WTC11 (cell line): ENCODE measurements at regions not wholly inside any gene's neighbourhood (a gene's known extent, or its start where the extent isn't known, plus 50 kb on each side); places are given as distances from the start of the nearest gene placed in this dataset.

Source experiments
- ATAC-seq: fragments of 200-7000 bp; cut with Tn5 transposase; 2 replicates; pipeline ENCODE4 v1.10.0; 2021; ENCODE audit warnings: mild to moderate bottlenecking, moderate library complexity
- CTCF ChIA-PET: fragments of 300-600 bp; sonication (Branson Sonifier 250); formaldehyde crosslinking; loops from one replicate; lab custom pipeline; 2021; ENCODE audit warnings: antibody characterized with exemption; lab: Charles Lee
- POLR2A ChIA-PET: fragments of 350-600 bp; sonication (Branson Sonifier 250); formaldehyde crosslinking; loops from one replicate; lab custom pipeline; 2021; ENCODE audit warnings: antibody characterized with exemption; lab: Charles Lee
- DNase-seq: peaks from one replicate; pipeline ENCODE4 v3.0.0; 2021; ENCODE audit warnings: low spot score
- H3K27ac Mint-ChIP-seq: 2 replicates; pipeline ENCODE4 v1.8.0; 2021; ENCODE audit warnings: mixed read lengths
- H3K27me3 Mint-ChIP-seq: 2 replicates; pipeline ENCODE4 v1.8.0; 2021; ENCODE audit warnings: low read depth, mild to moderate bottlenecking, moderate library complexity, mixed read lengths
- H3K36me3 Mint-ChIP-seq: 2 replicates; pipeline ENCODE4 v1.8.0; 2021; ENCODE audit warnings: mixed read lengths
- H3K4me1 Mint-ChIP-seq: 2 replicates; pipeline ENCODE4 v1.8.0; 2022; ENCODE audit warnings: mixed read lengths
- H3K4me3 Mint-ChIP-seq: 2 replicates; pipeline ENCODE4 v1.8.0; 2021; ENCODE audit warnings: mild to moderate bottlenecking, moderate library complexity, mixed read lengths
- H3K9me3 Mint-ChIP-seq: 2 replicates; pipeline ENCODE4 v1.8.0; 2021; ENCODE audit warnings: mixed read lengths
- ATF1 ChIP-seq: sonication (generic); formaldehyde crosslinking; IDR thresholded peaks from 2 replicates; pipeline ENCODE4 v1.8.1; 2023; ENCODE audit warnings: mild to moderate bottlenecking, moderate library complexity, missing genetic modification reagents
- EMX1 ChIP-seq: fragments of 250-450 bp; sonication (Bioruptor Pico); IDR thresholded peaks from 2 replicates; pipeline ENCODE4 v1.8.0; 2021; ENCODE audit warnings: mild to moderate bottlenecking
- ETV6 ChIP-seq: sonication (generic); formaldehyde crosslinking; IDR thresholded peaks from 2 replicates; pipeline ENCODE4 v1.8.1; 2022; ENCODE audit warnings: mild to moderate bottlenecking, missing genetic modification reagents
- FOXK1 ChIP-seq: sonication (generic); formaldehyde crosslinking; IDR thresholded peaks from 2 replicates; pipeline ENCODE4 v1.8.0; 2022; ENCODE audit warnings: mild to moderate bottlenecking, moderate library complexity, missing genetic modification reagents
- GTF2I ChIP-seq: fragments of 250-450 bp; sonication (Bioruptor Pico); conservative IDR thresholded peaks from 2 replicates; pipeline ENCODE4 v1.4.0; 2021; ENCODE audit warnings: mild to moderate bottlenecking
- HMGXB4 ChIP-seq: sonication (generic); formaldehyde crosslinking; IDR thresholded peaks from 2 replicates; pipeline ENCODE4 v1.8.1; 2023; ENCODE audit warnings: mild to moderate bottlenecking, moderate library complexity, missing genetic modification reagents
- MLX ChIP-seq: sonication (generic); formaldehyde crosslinking; IDR thresholded peaks from 2 replicates; pipeline ENCODE4 v1.8.1; 2023; ENCODE audit warnings: mild to moderate bottlenecking, missing genetic modification reagents, moderate library complexity
- NFYB ChIP-seq: sonication (generic); formaldehyde crosslinking; conservative IDR thresholded peaks from 2 replicates; pipeline ENCODE4 v1.8.0; 2022; ENCODE audit warnings: low read depth, missing genetic modification reagents
- NR2C2 ChIP-seq: sonication (generic); formaldehyde crosslinking; IDR thresholded peaks from 2 replicates; pipeline ENCODE4 v1.8.0; 2022; ENCODE audit warnings: mild to moderate bottlenecking, missing genetic modification reagents
- PREB ChIP-seq: sonication (generic); formaldehyde crosslinking; IDR thresholded peaks from 2 replicates; pipeline ENCODE4 v1.8.1; 2022; ENCODE audit warnings: mild to moderate bottlenecking, missing genetic modification reagents, moderate library complexity, borderline replicate concordance
- RELA ChIP-seq: sonication (generic); formaldehyde crosslinking; IDR thresholded peaks from 2 replicates; pipeline ENCODE4 v1.8.1; 2022; ENCODE audit warnings: missing genetic modification reagents, mild to moderate bottlenecking, borderline replicate concordance
- RORB ChIP-seq: fragments of 250-450 bp; sonication (Bioruptor Pico); IDR thresholded peaks from 2 replicates; pipeline ENCODE4 v1.9.0; 2021; ENCODE audit warnings: mild to moderate bottlenecking
- TCF7 ChIP-seq: sonication (generic); formaldehyde crosslinking; IDR thresholded peaks from 2 replicates; pipeline ENCODE4 v1.8.0; 2022; ENCODE audit warnings: mild to moderate bottlenecking, low read depth, missing genetic modification reagents, moderate library complexity
- TEAD4 ChIP-seq: sonication (generic); formaldehyde crosslinking; IDR thresholded peaks from 2 replicates; pipeline ENCODE4 v1.8.0; 2022; ENCODE audit warnings: mild to moderate bottlenecking, missing genetic modification reagents
- ZBTB21 ChIP-seq: sonication (generic); formaldehyde crosslinking; IDR thresholded peaks from 2 replicates; pipeline ENCODE4 v1.8.1; 2023; ENCODE audit warnings: mild to moderate bottlenecking, missing genetic modification reagents, borderline replicate concordance
- ZNF263 ChIP-seq: sonication (generic); formaldehyde crosslinking; IDR thresholded peaks from 2 replicates; pipeline ENCODE4 v1.8.1; 2022; ENCODE audit warnings: low read depth, mild to moderate bottlenecking, moderate library complexity, missing genetic modification reagents
- ZNF532 ChIP-seq: fragments of 250-450 bp; sonication (Bioruptor Pico); IDR thresholded peaks from 2 replicates; pipeline ENCODE4 v1.9.0; 2021; ENCODE audit warnings: mild to moderate bottlenecking, borderline replicate concordance
- ZNF671 ChIP-seq: fragments of 250-450 bp; sonication (Bioruptor Pico); IDR thresholded peaks from 2 replicates; pipeline ENCODE4 v1.8.0; 2021; ENCODE audit warnings: mild to moderate bottlenecking
- TF ChIP-seq, protein P1 (sequence below): sonication (generic); formaldehyde crosslinking; conservative IDR thresholded peaks from 2 replicates; pipeline ENCODE4 v1.8.1; 2023; ENCODE audit warnings: mild to moderate bottlenecking, low read depth, missing genetic modification reagents, moderate library complexity
- TF ChIP-seq, protein P2 (sequence below): fragments of 250-450 bp; sonication (Bioruptor Pico); IDR thresholded peaks from 2 replicates; pipeline ENCODE4 v1.9.0; 2021; ENCODE audit warnings: mild to moderate bottlenecking
- TF ChIP-seq, protein P3 (sequence below): sonication (generic); formaldehyde crosslinking; IDR thresholded peaks from 2 replicates; pipeline ENCODE4 v1.8.1; 2023; ENCODE audit warnings: mild to moderate bottlenecking, missing genetic modification reagents, borderline replicate concordance

DNA sequence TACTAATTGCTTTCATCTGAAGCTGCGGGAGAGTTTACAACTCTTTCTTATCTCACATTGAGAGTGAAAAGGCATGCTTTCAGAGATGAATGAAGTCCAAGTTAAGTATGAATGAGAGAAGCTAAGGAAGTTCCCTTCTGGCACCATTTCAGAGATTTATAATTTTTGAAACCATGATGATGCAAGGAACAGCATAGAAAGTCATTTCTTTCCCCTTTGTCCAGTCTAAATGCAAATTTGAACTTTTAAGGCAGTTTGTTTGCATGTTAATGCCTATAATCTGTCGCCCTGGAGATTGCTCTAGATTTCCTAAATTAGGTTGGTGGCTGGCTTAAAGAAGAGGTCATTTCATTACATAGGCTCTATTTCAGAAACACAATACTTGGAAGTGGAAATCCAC lies 594.8 kb upstream of the GOT2 start (continued):
- TF ChIP-seq, protein P1, sequence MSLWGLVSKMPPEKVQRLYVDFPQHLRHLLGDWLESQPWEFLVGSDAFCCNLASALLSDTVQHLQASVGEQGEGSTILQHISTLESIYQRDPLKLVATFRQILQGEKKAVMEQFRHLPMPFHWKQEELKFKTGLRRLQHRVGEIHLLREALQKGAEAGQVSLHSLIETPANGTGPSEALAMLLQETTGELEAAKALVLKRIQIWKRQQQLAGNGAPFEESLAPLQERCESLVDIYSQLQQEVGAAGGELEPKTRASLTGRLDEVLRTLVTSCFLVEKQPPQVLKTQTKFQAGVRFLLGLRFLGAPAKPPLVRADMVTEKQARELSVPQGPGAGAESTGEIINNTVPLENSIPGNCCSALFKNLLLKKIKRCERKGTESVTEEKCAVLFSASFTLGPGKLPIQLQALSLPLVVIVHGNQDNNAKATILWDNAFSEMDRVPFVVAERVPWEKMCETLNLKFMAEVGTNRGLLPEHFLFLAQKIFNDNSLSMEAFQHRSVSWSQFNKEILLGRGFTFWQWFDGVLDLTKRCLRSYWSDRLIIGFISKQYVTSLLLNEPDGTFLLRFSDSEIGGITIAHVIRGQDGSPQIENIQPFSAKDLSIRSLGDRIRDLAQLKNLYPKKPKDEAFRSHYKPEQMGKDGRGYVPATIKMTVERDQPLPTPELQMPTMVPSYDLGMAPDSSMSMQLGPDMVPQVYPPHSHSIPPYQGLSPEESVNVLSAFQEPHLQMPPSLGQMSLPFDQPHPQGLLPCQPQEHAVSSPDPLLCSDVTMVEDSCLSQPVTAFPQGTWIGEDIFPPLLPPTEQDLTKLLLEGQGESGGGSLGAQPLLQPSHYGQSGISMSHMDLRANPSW = no peak
- TF ChIP-seq ZNF263 = no peak
- no peak for TF ChIP-seq RELA (CRISPR knock-in tag)
- no peak for TF ChIP-seq HMGXB4 (CRISPR knock-in tag)
- TF ChIP-seq TEAD4 (CRISPR knock-in tag) = no peak
- TF ChIP-seq, protein P2, sequence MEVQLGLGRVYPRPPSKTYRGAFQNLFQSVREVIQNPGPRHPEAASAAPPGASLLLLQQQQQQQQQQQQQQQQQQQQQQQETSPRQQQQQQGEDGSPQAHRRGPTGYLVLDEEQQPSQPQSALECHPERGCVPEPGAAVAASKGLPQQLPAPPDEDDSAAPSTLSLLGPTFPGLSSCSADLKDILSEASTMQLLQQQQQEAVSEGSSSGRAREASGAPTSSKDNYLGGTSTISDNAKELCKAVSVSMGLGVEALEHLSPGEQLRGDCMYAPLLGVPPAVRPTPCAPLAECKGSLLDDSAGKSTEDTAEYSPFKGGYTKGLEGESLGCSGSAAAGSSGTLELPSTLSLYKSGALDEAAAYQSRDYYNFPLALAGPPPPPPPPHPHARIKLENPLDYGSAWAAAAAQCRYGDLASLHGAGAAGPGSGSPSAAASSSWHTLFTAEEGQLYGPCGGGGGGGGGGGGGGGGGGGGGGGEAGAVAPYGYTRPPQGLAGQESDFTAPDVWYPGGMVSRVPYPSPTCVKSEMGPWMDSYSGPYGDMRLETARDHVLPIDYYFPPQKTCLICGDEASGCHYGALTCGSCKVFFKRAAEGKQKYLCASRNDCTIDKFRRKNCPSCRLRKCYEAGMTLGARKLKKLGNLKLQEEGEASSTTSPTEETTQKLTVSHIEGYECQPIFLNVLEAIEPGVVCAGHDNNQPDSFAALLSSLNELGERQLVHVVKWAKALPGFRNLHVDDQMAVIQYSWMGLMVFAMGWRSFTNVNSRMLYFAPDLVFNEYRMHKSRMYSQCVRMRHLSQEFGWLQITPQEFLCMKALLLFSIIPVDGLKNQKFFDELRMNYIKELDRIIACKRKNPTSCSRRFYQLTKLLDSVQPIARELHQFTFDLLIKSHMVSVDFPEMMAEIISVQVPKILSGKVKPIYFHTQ (CRISPR knock-in tag) = no peak
- TF ChIP-seq, protein P3, sequence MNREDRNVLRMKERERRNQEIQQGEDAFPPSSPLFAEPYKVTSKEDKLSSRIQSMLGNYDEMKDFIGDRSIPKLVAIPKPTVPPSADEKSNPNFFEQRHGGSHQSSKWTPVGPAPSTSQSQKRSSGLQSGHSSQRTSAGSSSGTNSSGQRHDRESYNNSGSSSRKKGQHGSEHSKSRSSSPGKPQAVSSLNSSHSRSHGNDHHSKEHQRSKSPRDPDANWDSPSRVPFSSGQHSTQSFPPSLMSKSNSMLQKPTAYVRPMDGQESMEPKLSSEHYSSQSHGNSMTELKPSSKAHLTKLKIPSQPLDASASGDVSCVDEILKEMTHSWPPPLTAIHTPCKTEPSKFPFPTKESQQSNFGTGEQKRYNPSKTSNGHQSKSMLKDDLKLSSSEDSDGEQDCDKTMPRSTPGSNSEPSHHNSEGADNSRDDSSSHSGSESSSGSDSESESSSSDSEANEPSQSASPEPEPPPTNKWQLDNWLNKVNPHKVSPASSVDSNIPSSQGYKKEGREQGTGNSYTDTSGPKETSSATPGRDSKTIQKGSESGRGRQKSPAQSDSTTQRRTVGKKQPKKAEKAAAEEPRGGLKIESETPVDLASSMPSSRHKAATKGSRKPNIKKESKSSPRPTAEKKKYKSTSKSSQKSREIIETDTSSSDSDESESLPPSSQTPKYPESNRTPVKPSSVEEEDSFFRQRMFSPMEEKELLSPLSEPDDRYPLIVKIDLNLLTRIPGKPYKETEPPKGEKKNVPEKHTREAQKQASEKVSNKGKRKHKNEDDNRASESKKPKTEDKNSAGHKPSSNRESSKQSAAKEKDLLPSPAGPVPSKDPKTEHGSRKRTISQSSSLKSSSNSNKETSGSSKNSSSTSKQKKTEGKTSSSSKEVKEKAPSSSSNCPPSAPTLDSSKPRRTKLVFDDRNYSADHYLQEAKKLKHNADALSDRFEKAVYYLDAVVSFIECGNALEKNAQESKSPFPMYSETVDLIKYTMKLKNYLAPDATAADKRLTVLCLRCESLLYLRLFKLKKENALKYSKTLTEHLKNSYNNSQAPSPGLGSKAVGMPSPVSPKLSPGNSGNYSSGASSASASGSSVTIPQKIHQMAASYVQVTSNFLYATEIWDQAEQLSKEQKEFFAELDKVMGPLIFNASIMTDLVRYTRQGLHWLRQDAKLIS (CRISPR knock-in tag) = no peak
- no peak for TF ChIP-seq RORB (CRISPR knock-in tag)
- no peak for TF ChIP-seq MLX (CRISPR knock-in tag)
- TF ChIP-seq, all 79 proteins: peak for 0

GRCh38 chr16:59327894-59328293 lies 593.8 kb upstream of the GOT2 start:
- H3K4me1 Mint-ChIP-seq = peaks cover 22% of the 10 kb centered on the region
- ChIA-PET CTCF (no interaction called here), POLR2A (no interaction called here)
- DNase-seq = no peak
- no peaks in the 10 kb centered on the region for H3K36me3 Mint-ChIP-seq
- H3K27me3 Mint-ChIP-seq = peaks cover 51% of the 10 kb centered on the region
- H3K4me3 Mint-ChIP-seq = no peak overlapping the region
- ATAC-seq = no peak
- no peak overlapping the region for H3K27ac Mint-ChIP-seq
- no peaks in the 10 kb centered on the region for H3K9me3 Mint-ChIP-seq
- TF ChIP-seq PREB (CRISPR knock-in tag) = no peak
- TF ChIP-seq ATF1 (CRISPR knock-in tag) = no peak
- no peak for TF ChIP-seq GTF2I
- no peak for TF ChIP-seq FOXK1 (CRISPR knock-in tag)
- TF ChIP-seq TCF7 (CRISPR knock-in tag) = no peak
- no peak for TF ChIP-seq ZNF532 (CRISPR knock-in tag)
- no peak for TF ChIP-seq EMX1 (CRISPR knock-in tag)
- no peak for TF ChIP-seq NR2C2 (CRISPR knock-in tag)
- TF ChIP-seq ETV6 = no peak
- TF ChIP-seq ZNF671 (CRISPR knock-in tag) = no peak
- no peak for TF ChIP-seq NFYB (CRISPR knock-in tag)
- no peak for TF ChIP-seq ZBTB21 (CRISPR knock-in tag)
